Activated T-helper 1 cell treated with Interleukin-2 at 50 U/mL for 16 hours (primary cell): ENCODE measurements at regions not wholly inside any gene's neighbourhood (a gene's known extent, or its start where the extent isn't known, plus 50 kb on each side); places are given as distances from the start of the nearest gene placed in this dataset.

Source experiments
- DNase-seq: peaks from one replicate; pipeline ENCODE4 v3.0.0-alpha.2; 2020; ENCODE audit warnings: low read depth

- DNase-seq, result no peak
Measured at GRCh38 chr18:24826605-24827004, 366.2 kb downstream of the HRH4 start.

GRCh38 chr18:24827501-24827900 is 367.1 kb downstream of the HRH4 start:
- no peak for DNase-seq

GRCh38 chr18:24831081-24831480 is 370.6 kb downstream of the HRH4 start:
- no peak for DNase-seq

- DNase-seq, result no peak
Measured at GRCh38 chr18:24831871-24832665, 371.6 kb downstream of the HRH4 start.

- no peak for DNase-seq
Measured at GRCh38 chr18:24835751-24836150, 375.3 kb downstream of the HRH4 start.

- no peak for DNase-seq
Measured at GRCh38 chr18:24837066-24837465, 376.6 kb downstream of the HRH4 start.

- DNase-seq, result no peak
Measured at GRCh38 chr18:24840051-24840450, 379.6 kb downstream of the HRH4 start.

- no peak for DNase-seq
Measured at GRCh38 chr18:24840640-24841039, 380.2 kb downstream of the HRH4 start.

GRCh38 chr18:24841536-24841935 is 381.1 kb downstream of the HRH4 start:
- no peak for DNase-seq

GRCh38 chr18:24843123-24843522 is 382.7 kb downstream of the HRH4 start:
- DNase-seq, result no peak

- no peak for DNase-seq
Measured at GRCh38 chr18:24846138-24846537, 385.7 kb downstream of the HRH4 start.

GRCh38 chr18:24850532-24850931 is 390.1 kb downstream of the HRH4 start:
- DNase-seq, result no peak

GRCh38 chr18:24853076-24853475 is 392.6 kb downstream of the HRH4 start:
- no peak for DNase-seq

- no peak for DNase-seq
Measured at GRCh38 chr18:24860978-24861680, 400.7 kb downstream of the HRH4 start.

GRCh38 chr18:24862201-24862816 is 401.9 kb downstream of the HRH4 start:
- DNase-seq, result no peak

GRCh38 chr18:24868311-24868710 is 407.9 kb downstream of the HRH4 start:
- DNase-seq, result no peak

GRCh38 chr18:24868760-24869237 is 408.4 kb downstream of the HRH4 start:
- no peak for DNase-seq

GRCh38 chr18:24869285-24869684 is 408.8 kb downstream of the HRH4 start:
- DNase-seq, result no peak

- no peak for DNase-seq
Measured at GRCh38 chr18:24875286-24875685, 414.8 kb downstream of the HRH4 start.

GRCh38 chr18:24875777-24876176 is 415.3 kb downstream of the HRH4 start:
- DNase-seq, result no peak

- no peak for DNase-seq
Measured at GRCh38 chr18:24876266-24876665, 415.8 kb downstream of the HRH4 start.

GRCh38 chr18:24877066-24877465 is 416.6 kb downstream of the HRH4 start:
- DNase-seq, result no peak

- no peak for DNase-seq
Measured at GRCh38 chr18:24877546-24877945, 417.1 kb downstream of the HRH4 start.
